GM18858 (cell line): ENCODE measurements at regions not wholly inside any gene's neighbourhood (a gene's known extent, or its start where the extent isn't known, plus 50 kb on each side); places are given as distances from the start of the nearest gene placed in this dataset.

Source experiments
- ATAC-seq: cut with Tn5 transposase; IDR thresholded peaks from one replicate; pipeline ENCODE4 v1.9.1; 2021; ENCODE audit not compliant: unreplicated experiment

GRCh38 chr2:122210898-122211856, 455.7 kb downstream of the TSN start:
- ATAC-seq, result no peak

- no peak for ATAC-seq
These were observed 457.9 kb downstream of the TSN start for GRCh38 chr2:122213312-122213711.

- ATAC-seq, result no peak
These were observed 460.6 kb downstream of the TSN start for GRCh38 chr2:122216071-122216470.

- ATAC-seq, result no peak
These were observed 461.4 kb downstream of the TSN start for GRCh38 chr2:122216901-122217300.

- no peak for ATAC-seq
These were observed 463.1 kb downstream of the TSN start for GRCh38 chr2:122218596-122218995.

GRCh38 chr2:122219504-122219903, 464.1 kb downstream of the TSN start:
- no peak for ATAC-seq

GRCh38 chr2:122221665-122222064, 466.2 kb downstream of the TSN start:
- ATAC-seq, result no peak

- ATAC-seq, result no peak
These were observed 475.8 kb downstream of the TSN start for GRCh38 chr2:122231296-122231695.

- ATAC-seq, result no peak
These were observed 477.9 kb downstream of the TSN start for GRCh38 chr2:122233372-122233771.

GRCh38 chr2:122236152-122236874, 480.9 kb downstream of the TSN start:
- ATAC-seq, result no peak

- ATAC-seq, result no peak
These were observed 481.5 kb downstream of the TSN start for GRCh38 chr2:122236925-122237324.

GRCh38 chr2:122237450-122237849, 482.0 kb downstream of the TSN start:
- ATAC-seq, result no peak

- ATAC-seq, result no peak
These were observed 482.6 kb downstream of the TSN start for GRCh38 chr2:122238006-122238559.

GRCh38 chr2:122239440-122239839, 484.0 kb downstream of the TSN start:
- no peak for ATAC-seq

GRCh38 chr2:122244598-122245229, 489.3 kb downstream of the TSN start:
- ATAC-seq, result no peak

- ATAC-seq, result no peak
These were observed 494.2 kb downstream of the TSN start for GRCh38 chr2:122249673-122250072.

GRCh38 chr2:122251158-122251557, 495.7 kb downstream of the TSN start:
- no peak for ATAC-seq

GRCh38 chr2:122251566-122251965, 496.1 kb downstream of the TSN start:
- ATAC-seq, result no peak

- no peak for ATAC-seq
These were observed 500.5 kb downstream of the TSN start for GRCh38 chr2:122255924-122256323.

GRCh38 chr2:122261911-122262310, 506.5 kb downstream of the TSN start:
- no peak for ATAC-seq

GRCh38 chr2:122263746-122264145, 508.3 kb downstream of the TSN start:
- no peak for ATAC-seq
